ENCODE measurements at regions not wholly inside any gene's neighbourhood (a gene's known extent, or its start where the extent isn't known, plus 50 kb on each side); places are given as distances from the start of the nearest gene placed in this dataset.

GRCh38 chr1:87714278-87714677 is 385.6 kb downstream of the LMO4 start:
- H3K36me3 ChIP-seq (ENCODE audit: control insufficient read depth, insufficient read depth, low read length), result no peaks in the 10 kb centered on the region
- H3K27ac ChIP-seq (ENCODE audit: low read depth, low read length), result no peak overlapping the region
- no peaks in the 10 kb centered on the region for H3K27me3 ChIP-seq (ENCODE audit: control insufficient read depth, insufficient read depth, low read length, poor library complexity, severe bottlenecking)
- no peak for DNase-seq
- no peaks in the 10 kb centered on the region for H3K27me3 Mint-ChIP-seq (ENCODE audit: insufficient read depth)
- H3K9me3 Mint-ChIP-seq, result no peaks in the 10 kb centered on the region
- H3K4me1 Mint-ChIP-seq, result peaks cover 2% of the 10 kb centered on the region
- WGBS, 2 experiments (ENCODE audit: insufficient coverage in 1 of 2, insufficient read length in 1 of 2), result 100% methylated on average over 1 of the region's 2 CpGs
- no peak overlapping the region for H3K27ac Mint-ChIP-seq
- TF ChIP-seq CTCF (conservative IDR thresholded peaks at IDR 0.05), result no peak
- no peak overlapping the region for H3K4me3 ChIP-seq (ENCODE audit: low read length)
- no peaks in the 10 kb centered on the region for H3K36me3 Mint-ChIP-seq (ENCODE audit: low read depth)
- no peaks in the 10 kb centered on the region for H3K4me1 ChIP-seq (ENCODE audit: control insufficient read depth, insufficient read depth, low read length)
- no peak overlapping the region for H3K9ac ChIP-seq (ENCODE audit: extremely low read depth, low read length, poor library complexity, severe bottlenecking)
- H3K9me3 ChIP-seq (ENCODE audit: control insufficient read depth, low read length), result no peaks in the 10 kb centered on the region
- H3K4me3 Mint-ChIP-seq, result no peak overlapping the region

- Histone ChIP-seq H3K4me3 (ENCODE audit: low read length) (no peak overlapping the region), H3K4me1 (ENCODE audit: control insufficient read depth, insufficient read depth, low read length) (no peaks in the 10 kb centered on the region), H3K9ac (ENCODE audit: extremely low read depth, low read length, poor library complexity, severe bottlenecking) (no peak overlapping the region), H3K27ac (ENCODE audit: low read depth, low read length) (no peak overlapping the region), H3K9me3 (ENCODE audit: control insufficient read depth, low read length) (no peaks in the 10 kb centered on the region), H3K27me3 (ENCODE audit: control insufficient read depth, insufficient read depth, low read length, poor library complexity, severe bottlenecking) (no peaks in the 10 kb centered on the region), H3K36me3 (ENCODE audit: control insufficient read depth, insufficient read depth, low read length) (no peaks in the 10 kb centered on the region)
- Mint-ChIP-seq H3K9me3 (no peaks in the 10 kb centered on the region), H3K27ac (no peak overlapping the region), H3K4me3 (no peak overlapping the region), H3K27me3 (ENCODE audit: insufficient read depth) (no peaks in the 10 kb centered on the region), H3K4me1 (peaks cover 2% of the 10 kb centered on the region), H3K36me3 (ENCODE audit: low read depth) (no peaks in the 10 kb centered on the region)
- no peak for DNase-seq
- no peak for TF ChIP-seq CTCF (conservative IDR thresholded peaks at IDR 0.05)
- WGBS, 2 experiments (ENCODE audit: insufficient coverage in 1 of 2, insufficient read length in 1 of 2), result 93 to 100% methylated on average over 3 of the region's 3 CpGs
These were observed 386.4 kb downstream of the LMO4 start for GRCh38 chr1:87715052-87715451.

GRCh38 chr1:87715471-87715870 is 386.8 kb downstream of the LMO4 start:
- H3K4me1 Mint-ChIP-seq, result peaks cover 2% of the 10 kb centered on the region

More at GRCh38 chr1:87715471-87715870, 386.8 kb downstream of the LMO4 start:
- H3K27ac Mint-ChIP-seq, result no peak overlapping the region
- H3K4me3 ChIP-seq (ENCODE audit: low read length), result no peak overlapping the region
- H3K36me3 Mint-ChIP-seq (ENCODE audit: low read depth), result no peaks in the 10 kb centered on the region
- no peak overlapping the region for H3K9ac ChIP-seq (ENCODE audit: extremely low read depth, low read length, poor library complexity, severe bottlenecking)
- TF ChIP-seq CTCF (conservative IDR thresholded peaks at IDR 0.05), result no peak
- no peak for DNase-seq
- H3K27ac ChIP-seq (ENCODE audit: low read depth, low read length), result no peak overlapping the region
- no peaks in the 10 kb centered on the region for H3K36me3 ChIP-seq (ENCODE audit: control insufficient read depth, insufficient read depth, low read length)
- 45% methylated on average over 2 of the region's 2 CpGs; no CpG with 5 or more reads in 1 of the 2 experiments for WGBS, 2 experiments (ENCODE audit: insufficient coverage in 1 of 2, insufficient read length in 1 of 2)
- no peaks in the 10 kb centered on the region for H3K4me1 ChIP-seq (ENCODE audit: control insufficient read depth, insufficient read depth, low read length)
- H3K9me3 ChIP-seq (ENCODE audit: control insufficient read depth, low read length), result no peaks in the 10 kb centered on the region
- no peaks in the 10 kb centered on the region for H3K9me3 Mint-ChIP-seq
- H3K4me3 Mint-ChIP-seq, result no peak overlapping the region
- H3K27me3 ChIP-seq (ENCODE audit: control insufficient read depth, insufficient read depth, low read length, poor library complexity, severe bottlenecking), result no peaks in the 10 kb centered on the region
- no peaks in the 10 kb centered on the region for H3K27me3 Mint-ChIP-seq (ENCODE audit: insufficient read depth)
